Thymus (tissue), 11 donors: ENCODE measurements at regions not wholly inside any gene's neighbourhood (a gene's known extent, or its start where the extent isn't known, plus 50 kb on each side); places are given as distances from the start of the nearest gene placed in this dataset.

Source experiments
- DNase-seq, 9 donors: peaks; one replicate each; pipeline ENCODE4 v3.0.0-alpha.2; 2013; ENCODE audit warnings: low spot score in 9 of 9, low read depth in 6 of 9, missing footprints in 1 of 9
- H3K27ac ChIP-seq, 2 donors: one replicate each; pipeline ENCODE4 v1.5.1; 2013; ENCODE audit warnings: control low read depth in 1 of 2, low read depth in 1 of 2, low read length in 1 of 2, mild to moderate bottlenecking in 1 of 2, moderate library complexity in 1 of 2
- H3K27me3 ChIP-seq, 2 donors: one replicate each; pipeline ENCODE4 v1.5.1; 2013; ENCODE audit warnings: low read length in 1 of 2; ENCODE audit not compliant: control insufficient read depth in 2 of 2, insufficient read depth in 1 of 2
- H3K36me3 ChIP-seq, 2 donors: one replicate each; pipeline ENCODE4 v1.5.1; 2013; ENCODE audit warnings: low read length in 1 of 2, mild to moderate bottlenecking in 1 of 2, moderate library complexity in 1 of 2; ENCODE audit not compliant: control insufficient read depth in 2 of 2, insufficient read depth in 2 of 2
- H3K4me1 ChIP-seq, 2 donors: one replicate each; pipeline ENCODE4 v1.5.1; 2013; ENCODE audit warnings: low read length in 2 of 2; ENCODE audit not compliant: control insufficient read depth in 2 of 2, insufficient read depth in 2 of 2
- H3K4me3 ChIP-seq, 2 donors: one replicate each; pipeline ENCODE4 v1.5.1; 2013; ENCODE audit warnings: low read length in 2 of 2, control low read depth in 1 of 2, mild to moderate bottlenecking in 1 of 2
- H3K9me3 ChIP-seq, 2 donors: one replicate each; pipeline ENCODE4 v1.5.1; 2013; ENCODE audit warnings: low read length in 1 of 2, mild to moderate bottlenecking in 1 of 2; ENCODE audit not compliant: control insufficient read depth in 2 of 2, insufficient read depth in 1 of 2
- WGBS: extraction: QIAGEN DNeasy Blood & Tissue Kit; methylation state at CpG from one replicate; pipeline ENCODE4 v1.1.7; 2013; 5-methylcytosine and 5-hydroxymethylcytosine counted together
- donor health status: healthy.

DNA sequence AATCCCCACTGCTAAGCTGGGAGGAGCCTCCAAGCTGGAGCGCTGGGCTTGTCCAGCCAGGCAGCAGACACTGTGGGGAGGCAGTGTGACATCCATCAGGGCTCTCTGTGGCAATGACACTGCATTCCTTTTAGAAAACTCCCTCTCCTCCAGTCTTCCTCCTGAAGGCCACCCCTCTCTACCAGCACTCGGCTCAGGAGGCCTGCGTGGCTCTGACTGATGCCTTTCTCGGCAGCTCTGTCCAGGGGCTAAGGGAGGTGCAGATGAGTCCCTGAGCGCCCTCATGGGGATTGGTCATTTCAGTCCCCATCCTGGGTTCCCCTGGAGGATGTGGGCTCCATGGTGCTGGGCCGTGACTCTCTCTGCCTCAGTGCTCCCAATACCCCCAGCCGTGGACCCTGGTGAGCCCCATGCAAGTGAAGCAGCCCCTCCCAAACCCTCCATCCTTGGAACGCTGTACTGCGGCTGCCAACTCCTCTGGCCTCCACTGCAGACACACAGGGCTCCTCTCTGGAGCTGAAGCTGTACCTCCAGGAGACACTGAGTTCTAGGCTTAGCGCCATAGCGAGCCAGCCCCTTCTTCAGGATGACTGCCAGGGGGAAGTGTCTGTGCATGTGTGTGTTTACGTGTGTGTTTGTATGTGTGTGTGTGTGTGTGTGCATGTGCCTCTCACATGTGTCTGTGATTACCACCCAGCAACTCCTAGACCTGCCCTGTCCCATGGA lies 209.6 kb downstream of the ERMARD start:
- Histone ChIP-seq H3K4me3 (no peak overlapping the region), H3K4me1 (peaks cover 10 to 19% of the 10 kb centered on the region in 2 donors), H3K9me3 (no peaks in the 10 kb centered on the region), H3K27ac (no peak overlapping the region), H3K36me3 (no peaks in the 10 kb centered on the region), H3K27me3 (peaks cover 24 to 48% of the 10 kb centered on the region in 2 donors)
- no peak for DNase-seq
- WGBS: 98% methylated on average over 12 of the region's 12 CpGs

DNA sequence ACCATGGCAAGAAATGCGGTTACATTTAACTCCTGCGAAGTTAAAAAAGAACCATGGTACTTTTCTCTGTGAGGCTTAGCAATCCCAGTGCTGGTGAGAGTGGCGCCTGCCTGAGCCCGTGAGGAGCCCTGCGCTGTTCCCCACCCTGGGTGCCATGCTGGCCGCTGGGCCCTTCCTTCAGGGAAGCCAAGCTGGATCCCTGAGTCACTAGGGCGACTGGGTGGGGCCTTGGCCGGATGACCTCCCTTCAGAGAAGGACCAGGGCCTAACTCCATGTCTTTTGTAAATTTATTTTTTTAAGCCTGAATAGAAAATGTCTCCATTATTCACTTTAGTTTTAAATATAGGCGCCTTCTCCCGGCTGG lies 209.1 kb downstream of the ERMARD start:
- Histone ChIP-seq H3K4me1 (peaks cover 10 to 19% of the 10 kb centered on the region in 2 donors), H3K4me3 (no peak overlapping the region), H3K27ac (no peak overlapping the region), H3K36me3 (no peaks in the 10 kb centered on the region), H3K9me3 (no peaks in the 10 kb centered on the region), H3K27me3 (peaks cover 24 to 48% of the 10 kb centered on the region in 2 donors)
- 94% methylated on average over 10 of the region's 10 CpGs for WGBS
- DNase-seq: no peak

DNA sequence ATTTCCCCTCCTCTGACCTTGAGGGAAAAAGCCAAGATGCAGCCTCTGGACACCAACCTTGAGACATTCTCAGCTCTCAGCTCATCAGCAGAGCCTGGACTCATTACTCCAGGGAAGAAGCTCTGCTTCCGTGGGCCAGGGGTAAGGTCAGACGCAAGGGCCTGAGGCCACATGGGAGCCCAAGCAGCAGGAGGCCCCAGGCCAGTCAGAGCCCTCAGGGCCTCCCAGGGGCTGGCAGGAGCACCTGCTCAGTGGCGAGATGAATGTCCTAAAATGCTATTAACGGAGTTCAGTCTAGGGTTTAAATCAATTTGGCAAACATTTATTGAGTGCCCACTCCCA lies 208.6 kb downstream of the ERMARD start:
- Histone ChIP-seq H3K4me1 (peaks cover 10 to 19% of the 10 kb centered on the region in 2 donors), H3K27ac (no peak overlapping the region), H3K36me3 (no peaks in the 10 kb centered on the region), H3K9me3 (no peaks in the 10 kb centered on the region), H3K27me3 (peaks cover 24 to 48% of the 10 kb centered on the region in 2 donors), H3K4me3 (no peak overlapping the region)
- DNase-seq: no peak
- 97% methylated on average over 4 of the region's 4 CpGs for WGBS

DNA sequence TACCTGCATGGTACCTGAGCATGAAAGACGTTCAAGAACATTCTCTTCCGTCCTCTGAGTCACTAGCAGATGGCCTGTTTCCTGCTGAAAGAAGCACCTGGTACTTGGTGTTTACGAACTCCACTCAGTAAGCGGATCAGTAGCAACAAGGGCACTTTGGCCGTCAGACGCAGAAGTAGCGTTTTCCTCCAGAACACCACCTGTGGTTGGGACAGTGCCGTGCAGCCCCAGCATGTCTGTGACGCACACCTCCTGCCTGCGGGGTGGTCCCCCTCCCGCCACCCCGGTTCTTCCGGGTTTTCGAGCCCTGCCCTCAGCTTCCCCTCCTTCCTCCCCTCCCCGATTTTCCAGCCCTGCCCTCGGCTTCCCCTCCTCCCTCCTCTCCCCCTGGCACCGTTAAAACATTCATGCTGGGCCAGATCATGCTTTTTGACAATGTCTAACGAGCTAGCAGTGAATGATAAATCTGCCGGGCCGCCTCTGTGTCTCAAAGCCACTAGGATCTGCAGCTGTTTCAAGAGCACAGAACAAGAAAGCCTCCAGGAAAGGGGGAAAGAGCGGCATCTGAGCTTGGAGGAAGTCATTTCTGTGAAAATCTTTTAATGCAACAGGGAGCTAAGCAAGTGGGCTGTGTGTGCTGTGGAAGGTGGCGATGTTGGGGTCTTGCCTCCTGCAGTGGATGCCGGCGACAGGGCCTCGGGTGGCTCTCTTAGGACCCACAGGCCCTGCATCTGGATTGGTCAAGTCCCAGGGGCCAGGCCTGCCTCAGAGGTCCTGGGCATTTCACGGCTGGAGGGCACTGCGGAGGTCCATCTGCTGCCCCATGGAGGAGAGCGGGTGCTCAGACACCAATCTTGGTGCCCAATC lies 207.9 kb downstream of the ERMARD start:
- H3K9me3 ChIP-seq: no peaks in the 10 kb centered on the region
- DNase-seq: peak; percentile 13 to 74 (median 39)
- WGBS: 49% methylated on average over 28 of the region's 28 CpGs
- peak overlapping the region in 1 of 2 donors; percentile 7 for H3K4me3 ChIP-seq
- H3K36me3 ChIP-seq: no peaks in the 10 kb centered on the region
- peaks cover 24 to 48% of the 10 kb centered on the region in 2 donors for H3K27me3 ChIP-seq
- H3K4me1 ChIP-seq: peaks cover 10 to 19% of the 10 kb centered on the region in 2 donors
- H3K27ac ChIP-seq: peak overlapping the region; percentile 11 to 62

DNA sequence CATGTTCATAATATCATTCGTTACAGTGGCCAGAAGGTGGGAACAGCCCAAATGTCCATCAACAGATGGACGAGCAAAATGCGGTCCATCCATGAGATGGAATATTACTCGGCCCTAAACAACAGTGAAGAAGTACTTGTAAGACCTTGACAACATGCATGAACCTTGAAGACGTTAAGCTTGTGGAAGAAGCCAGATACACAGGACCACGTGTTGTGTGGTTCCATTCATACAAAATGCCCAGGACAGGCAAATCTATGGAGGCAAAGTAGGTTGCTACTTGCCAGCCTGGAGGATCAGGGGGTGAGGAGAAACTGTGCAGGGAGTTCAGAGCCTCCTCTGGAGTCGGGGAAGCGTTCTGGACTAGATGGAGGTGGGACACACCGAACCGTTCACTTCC lies 207.1 kb downstream of the ERMARD start:
- peaks cover 10 to 19% of the 10 kb centered on the region in 2 donors for H3K4me1 ChIP-seq
- DNase-seq: no peak
- H3K36me3 ChIP-seq: no peaks in the 10 kb centered on the region
- H3K4me3 ChIP-seq: no peak overlapping the region
- no peaks in the 10 kb centered on the region for H3K9me3 ChIP-seq
- whole genome bisulfite sequencing: 95% methylated on average over 10 of the region's 10 CpGs
- H3K27me3 ChIP-seq: peaks cover 24 to 47% of the 10 kb centered on the region in 2 donors
- peak overlapping the region; percentile 11 to 14 for H3K27ac ChIP-seq

DNA sequence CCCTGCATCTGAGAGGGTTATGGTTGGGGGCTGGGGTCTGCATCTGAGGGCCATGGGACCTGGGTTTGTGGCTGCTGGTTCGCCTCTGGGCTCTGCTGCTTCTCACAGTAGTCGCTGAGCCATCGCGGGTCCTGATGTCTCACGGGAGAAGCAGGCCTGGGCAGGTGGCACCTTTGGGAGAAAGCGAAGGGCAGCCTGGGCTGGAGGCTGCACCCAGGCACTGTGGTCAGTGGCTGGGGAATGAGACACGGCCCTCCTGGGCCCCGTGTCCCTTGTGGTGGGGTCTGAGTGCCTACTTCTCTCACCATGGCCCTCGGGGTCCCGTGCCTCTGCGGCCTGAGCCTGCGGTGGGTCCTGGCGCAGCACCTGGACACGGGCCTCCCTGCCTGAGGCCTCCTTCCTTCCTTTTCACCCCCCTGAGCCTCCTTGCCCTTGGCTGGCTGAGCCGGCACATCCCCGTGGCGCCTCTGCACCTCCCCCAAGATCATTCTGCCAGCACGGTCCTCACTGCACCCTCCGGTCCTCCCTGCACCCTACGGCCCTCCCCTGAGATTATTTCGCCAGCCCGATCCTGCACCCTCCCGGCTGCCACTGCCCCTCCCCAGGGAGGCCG lies 206.0 kb downstream of the ERMARD start:
- no peak for DNase-seq
- Histone ChIP-seq H3K4me1 (peaks cover 10 to 18% of the 10 kb centered on the region in 2 donors), H3K4me3 (no peak overlapping the region), H3K27me3 (peaks cover 17 to 36% of the 10 kb centered on the region in 2 donors), H3K36me3 (no peaks in the 10 kb centered on the region), H3K9me3 (no peaks in the 10 kb centered on the region), H3K27ac (no peak overlapping the region)
- WGBS: 92% methylated on average over 24 of the region's 24 CpGs

DNA sequence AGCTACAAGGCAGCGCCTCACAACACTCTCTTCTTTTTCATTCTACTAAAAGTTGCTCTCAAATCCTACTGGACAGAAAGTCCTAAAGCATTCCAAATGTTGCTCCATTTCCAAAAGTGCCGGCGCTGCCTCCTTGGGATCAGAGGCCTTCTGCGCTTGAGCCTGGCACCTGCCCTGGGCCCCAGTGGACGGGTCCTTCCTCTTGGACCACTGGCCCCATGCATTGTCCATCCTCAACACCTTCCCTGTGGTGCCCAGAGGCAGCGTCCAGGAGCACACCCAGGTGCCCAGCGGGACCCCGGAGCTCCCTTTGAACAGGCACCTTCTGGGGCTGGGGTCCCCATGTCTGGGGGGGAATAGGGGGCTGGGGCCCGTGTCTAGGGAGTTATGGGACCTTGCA lies 205.2 kb downstream of the ERMARD start:
- Histone ChIP-seq H3K27ac (no peak overlapping the region), H3K36me3 (no peaks in the 10 kb centered on the region), H3K4me1 (peaks cover 8 to 15% of the 10 kb centered on the region in 2 donors), H3K27me3 (peaks cover 8 to 27% of the 10 kb centered on the region in 2 donors), H3K4me3 (no peak overlapping the region), H3K9me3 (no peaks in the 10 kb centered on the region)
- WGBS: 91% methylated on average over 9 of the region's 9 CpGs
- no peak for DNase-seq

DNA sequence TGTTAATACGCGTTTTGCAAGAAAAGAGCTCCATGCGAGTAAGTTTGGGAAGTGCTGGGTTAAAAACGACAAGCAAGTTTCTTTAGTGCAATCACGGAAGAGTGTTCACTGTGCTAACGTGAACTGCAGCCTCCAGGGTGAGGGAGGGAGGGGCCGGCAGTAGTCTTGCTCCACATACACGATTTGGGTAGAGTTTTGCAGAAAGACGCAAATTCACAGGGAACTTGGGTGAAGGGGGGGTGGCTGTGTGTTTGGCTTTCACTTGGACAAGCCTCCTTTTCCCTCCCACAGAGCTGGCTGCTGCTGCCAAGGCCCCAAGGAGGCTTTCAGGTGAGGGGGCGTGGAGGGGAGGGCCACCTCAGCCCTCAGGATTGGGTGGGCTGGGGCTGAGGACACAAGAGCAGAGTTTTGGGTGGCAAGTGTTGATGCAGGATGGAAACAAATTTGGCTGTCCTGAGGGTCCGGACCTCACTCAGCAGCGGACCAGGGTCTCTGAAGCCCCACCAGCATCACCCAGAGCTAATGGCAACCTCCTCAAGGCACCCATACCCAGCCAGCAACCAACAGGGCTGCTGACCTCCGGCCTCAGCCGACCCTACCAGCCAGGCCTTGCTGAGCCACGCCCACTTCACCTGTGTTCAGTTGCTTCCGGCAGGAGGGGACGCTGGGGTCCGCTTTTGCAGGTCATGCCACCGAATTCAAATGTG lies 204.5 kb downstream of the ERMARD start:
- H3K27ac ChIP-seq: no peak overlapping the region
- no peaks in the 10 kb centered on the region for H3K36me3 ChIP-seq
- 83% methylated on average over 19 of the region's 19 CpGs for WGBS
- no peaks in the 10 kb centered on the region for H3K9me3 ChIP-seq
- no peak overlapping the region for H3K4me3 ChIP-seq
- DNase-seq: no peak
- H3K4me1 ChIP-seq: peaks cover 8 to 15% of the 10 kb centered on the region in 2 donors
- peaks cover 2 to 20% of the 10 kb centered on the region in 2 donors for H3K27me3 ChIP-seq
